Mesendoderm (in vitro differentiated cells): ENCODE measurements at regions not wholly inside any gene's neighbourhood (a gene's known extent, or its start where the extent isn't known, plus 50 kb on each side); places are given as distances from the start of the nearest gene placed in this dataset.

Experiments used
- DNase-seq: peaks from one replicate; pipeline ENCODE4 v3.0.0; 2013
- H2AK5ac ChIP-seq: 2 replicates; pipeline ENCODE4 v1.6.1; 2013; ENCODE audit warnings: low read length, inconsistent platforms
- H2BK120ac ChIP-seq: 2 replicates; pipeline ENCODE4 v1.6.1; 2013; ENCODE audit warnings: low read depth, mild to moderate bottlenecking, low read length, moderate library complexity, mixed read lengths
- H2BK15ac ChIP-seq: replicated peaks from 2 replicates; pipeline ENCODE4 v1.6.1; 2013; ENCODE audit warnings: low read depth, mild to moderate bottlenecking, moderate library complexity
- H2BK5ac ChIP-seq: 2 replicates; pipeline ENCODE4 v1.6.1; 2013; ENCODE audit warnings: low read length, inconsistent platforms
- H3K18ac ChIP-seq: 2 replicates; pipeline ENCODE4 v1.6.1; 2013; ENCODE audit warnings: mild to moderate bottlenecking, low read length, mixed read lengths
- H3K23ac ChIP-seq: one replicate; pipeline ENCODE4 v1.6.1; 2013; ENCODE audit warnings: low read length
- H3K27ac ChIP-seq: 2 replicates; pipeline ENCODE4 v1.5.1; 2013; ENCODE audit warnings: low read depth, mild to moderate bottlenecking, inconsistent platforms, low read length, moderate library complexity
- H3K27me3 ChIP-seq: 2 replicates; pipeline ENCODE4 v1.6.1; 2013; ENCODE audit warnings: low read length, control low read depth, mild to moderate bottlenecking, inconsistent platforms; ENCODE audit not compliant: insufficient read depth, poor library complexity
- H3K36me3 ChIP-seq: 2 replicates; pipeline ENCODE4 v1.6.1; 2013; ENCODE audit warnings: low read length, inconsistent platforms; ENCODE audit not compliant: control insufficient read depth, insufficient read depth
- H3K4ac ChIP-seq: one replicate; pipeline ENCODE4 v1.6.1; 2013; ENCODE audit warnings: low read depth, mild to moderate bottlenecking, low read length, moderate library complexity
- H3K4me1 ChIP-seq: 2 replicates; pipeline ENCODE4 v1.6.1; 2013; ENCODE audit warnings: low read depth, low read length, inconsistent platforms; ENCODE audit not compliant: control insufficient read depth
- H3K4me2 ChIP-seq: 2 replicates; pipeline ENCODE4 v1.6.1; 2013; ENCODE audit warnings: low read length
- H3K4me3 ChIP-seq: 2 replicates; pipeline ENCODE4 v1.5.1; 2013; ENCODE audit warnings: mild to moderate bottlenecking, low read length
- H3K56ac ChIP-seq: one replicate; pipeline ENCODE4 v1.6.1; 2013; ENCODE audit warnings: low read length
- H3K79me1 ChIP-seq: 2 replicates; pipeline ENCODE4 v1.6.1; 2013; ENCODE audit warnings: low read length, inconsistent platforms
- H3K79me2 ChIP-seq: 2 replicates; pipeline ENCODE4 v1.6.1; 2013; ENCODE audit warnings: mild to moderate bottlenecking, low read length; ENCODE audit not compliant: control insufficient read depth, insufficient read depth
- H3K9ac ChIP-seq: 2 replicates; pipeline ENCODE4 v1.6.1; 2013; ENCODE audit warnings: low read length, inconsistent platforms
- H4K5ac ChIP-seq: one replicate; pipeline ENCODE4 v1.6.1; 2013; ENCODE audit warnings: low read length
- H4K8ac ChIP-seq: one replicate; pipeline ENCODE4 v1.6.1; 2013; ENCODE audit warnings: low read depth, mild to moderate bottlenecking, control low read depth, low read length, moderate library complexity
- WGBS: extraction: QIAGEN DNeasy Blood & Tissue Kit; methylation state at CpG from one replicate; pipeline ENCODE4 v1.1.7; 2013; ENCODE audit warnings: low lambda C conversion rate, missing lambda C conversion rate; ENCODE audit not compliant: insufficient coverage; ENCODE audit errors: extremely low coverage; 5-methylcytosine and 5-hydroxymethylcytosine counted together

DNA sequence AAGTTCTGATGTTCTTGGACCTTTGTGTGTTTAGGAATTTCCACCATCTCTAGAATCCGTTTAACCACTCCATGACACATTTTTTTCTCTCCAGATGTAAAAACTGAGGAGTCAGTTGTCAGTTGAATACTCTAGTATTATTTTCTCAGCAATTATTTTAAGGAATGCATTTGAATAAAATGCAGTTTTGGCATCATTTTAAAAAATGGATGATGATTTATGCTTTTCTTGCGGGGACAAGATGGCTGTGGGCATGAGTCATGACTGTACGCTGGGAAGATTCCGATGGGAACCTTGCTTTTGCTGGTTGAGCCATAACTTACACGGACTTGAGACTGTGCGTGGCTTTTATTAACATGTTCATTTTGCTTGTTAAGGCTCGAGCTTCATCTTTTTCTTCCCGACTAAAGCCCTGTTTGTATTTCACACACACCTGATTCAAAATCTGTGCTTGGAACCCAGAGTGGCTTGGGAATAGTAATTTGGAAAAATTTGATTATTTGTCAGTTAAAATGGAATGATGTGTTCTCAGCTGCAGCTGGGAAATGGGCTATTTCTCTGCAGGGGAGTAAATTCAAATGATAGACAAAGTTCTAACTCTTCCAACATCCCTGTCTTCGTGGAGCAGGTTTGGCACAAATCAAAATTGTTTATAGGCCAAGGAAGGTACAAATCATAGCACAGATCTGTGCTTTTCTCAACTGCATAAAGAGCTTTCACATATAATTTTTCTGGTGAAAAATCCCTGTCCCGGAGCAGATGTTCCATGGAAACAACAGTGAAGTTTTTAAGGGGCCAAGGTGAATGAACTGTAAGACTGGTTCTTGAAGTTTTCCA lies 470.5 kb upstream of the JAG1 start:
- Histone ChIP-seq H2BK15ac (no peak overlapping the region), H2BK5ac (no peak overlapping the region), H3K27ac (no peak overlapping the region), H4K5ac (no peak overlapping the region), H3K23ac (no peak overlapping the region), H3K4ac (no peak overlapping the region), H2AK5ac (no peak overlapping the region), H3K4me2 (no peak overlapping the region), H3K4me3 (no peak overlapping the region), H3K18ac (no peak overlapping the region), H3K79me2 (no peaks in the 10 kb centered on the region), H3K27me3 (no peaks in the 10 kb centered on the region), H3K36me3 (no peaks in the 10 kb centered on the region), H4K8ac (no peak overlapping the region), H3K79me1 (no peaks in the 10 kb centered on the region), H3K9ac (no peak overlapping the region), H3K56ac (no peak overlapping the region), H3K4me1 (peaks cover 7% of the 10 kb centered on the region), H2BK120ac (no peak overlapping the region)
- DNase-seq: no peak
- no CpG with 5 or more reads among the region's 10 CpGs for WGBS

DNA sequence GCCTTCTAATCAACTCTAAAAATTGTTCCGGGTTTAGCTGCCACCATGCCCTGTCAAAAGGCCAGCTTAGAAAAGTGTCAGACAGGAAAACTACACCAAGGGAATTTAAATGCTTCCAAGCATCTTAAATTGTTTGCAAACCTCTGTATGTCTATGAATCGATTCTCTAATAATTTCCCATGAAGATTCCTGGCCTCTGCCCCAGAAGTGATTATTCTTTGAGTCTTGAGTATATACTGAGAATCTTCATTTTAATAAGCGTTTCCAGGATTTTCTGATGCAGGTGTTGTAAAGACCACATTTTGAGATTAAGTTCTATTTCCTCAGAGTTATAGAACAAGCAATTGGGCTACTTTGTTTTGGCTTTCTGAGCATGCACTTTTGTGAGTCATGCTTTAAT lies 471.8 kb upstream of the JAG1 start:
- no peaks in the 10 kb centered on the region for H3K79me1 ChIP-seq
- H2BK5ac ChIP-seq: no peak overlapping the region
- no peaks in the 10 kb centered on the region for H3K27me3 ChIP-seq
- no peaks in the 10 kb centered on the region for H3K79me2 ChIP-seq
- H3K27ac ChIP-seq: no peak overlapping the region
- no peak overlapping the region for H4K5ac ChIP-seq
- no peak overlapping the region for H3K56ac ChIP-seq
- no peak overlapping the region for H2AK5ac ChIP-seq
- no peak for DNase-seq
- H3K36me3 ChIP-seq: no peaks in the 10 kb centered on the region
- WGBS: no CpG with 5 or more reads among the region's 3 CpGs
- no peak overlapping the region for H3K4me3 ChIP-seq
- no peak overlapping the region for H4K8ac ChIP-seq
- H2BK120ac ChIP-seq: no peak overlapping the region
- H3K4me2 ChIP-seq: no peak overlapping the region
- no peak overlapping the region for H3K4ac ChIP-seq
- H2BK15ac ChIP-seq: no peak overlapping the region
- H3K9ac ChIP-seq: no peak overlapping the region
- H3K23ac ChIP-seq: no peak overlapping the region
- peak overlapping the region; percentile 18 for H3K18ac ChIP-seq
- H3K4me1 ChIP-seq: peaks cover 7% of the 10 kb centered on the region

DNA sequence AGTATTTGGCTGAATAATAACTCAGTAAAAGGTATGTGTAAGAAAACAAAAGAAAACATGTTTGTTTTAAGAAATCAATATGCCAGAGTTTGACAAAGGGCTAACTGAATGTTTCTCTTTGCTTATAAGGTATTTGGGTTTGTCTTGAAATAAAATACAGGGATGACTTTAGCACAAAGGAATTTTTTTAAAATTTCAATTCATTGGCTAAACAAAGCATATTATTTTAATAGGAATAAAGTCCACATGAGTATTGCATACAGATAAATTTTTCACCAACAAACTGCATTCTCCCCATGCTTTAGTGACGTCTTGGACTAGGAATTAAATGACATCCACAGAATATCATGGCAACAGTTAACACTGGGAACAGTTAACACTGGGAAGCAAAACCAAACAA lies 480.0 kb upstream of the JAG1 start:
- no CpG with 5 or more reads among the region's 1 CpG for WGBS
- no peak overlapping the region for H2BK120ac ChIP-seq

DNA sequence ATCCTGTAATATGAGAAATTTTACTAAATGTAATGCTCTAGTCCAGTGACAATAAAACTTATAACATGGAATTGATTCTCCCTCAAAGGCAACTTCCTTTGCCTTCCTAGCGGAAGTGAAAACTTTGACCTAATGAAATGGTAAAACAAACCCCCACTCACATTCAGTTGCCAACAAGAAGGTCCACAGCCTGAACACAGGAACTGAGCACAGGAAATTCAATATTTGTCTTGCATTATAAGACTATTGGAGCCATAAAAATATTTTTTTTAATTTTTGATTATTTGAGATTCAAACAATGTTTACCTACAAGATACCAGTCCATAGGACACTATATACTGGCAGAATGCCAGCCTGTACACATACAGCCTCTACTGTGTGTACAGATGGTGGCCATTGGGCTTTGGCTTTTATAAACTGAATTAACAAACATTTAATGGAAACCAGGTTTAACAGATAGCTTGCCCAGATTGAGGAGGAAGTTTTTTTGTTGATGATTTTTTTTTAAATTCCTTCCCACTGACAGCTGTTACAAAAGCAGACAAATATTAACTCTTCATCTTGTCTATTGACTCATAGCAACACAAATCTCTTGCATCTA lies 481.5 kb upstream of the JAG1 start:
- Histone ChIP-seq H3K36me3 (no peaks in the 10 kb centered on the region), H2BK15ac (no peak overlapping the region), H3K23ac (no peak overlapping the region), H3K18ac (no peak overlapping the region), H3K4me1 (no peaks in the 10 kb centered on the region), H3K4ac (no peak overlapping the region), H3K56ac (no peak overlapping the region), H4K8ac (no peak overlapping the region), H2AK5ac (no peak overlapping the region), H2BK5ac (no peak overlapping the region), H3K27ac (no peak overlapping the region), H3K9ac (no peak overlapping the region), H3K4me2 (no peak overlapping the region), H3K79me1 (no peaks in the 10 kb centered on the region), H2BK120ac (no peak overlapping the region), H3K4me3 (no peak overlapping the region), H3K79me2 (no peaks in the 10 kb centered on the region), H3K27me3 (no peaks in the 10 kb centered on the region), H4K5ac (no peak overlapping the region)
- no peak for DNase-seq
- WGBS: no CpG with 5 or more reads among the region's 1 CpG

More for the DNA sequence above, 480.0 kb upstream of the JAG1 start:
- H2BK5ac ChIP-seq: no peak overlapping the region
- no peak overlapping the region for H4K5ac ChIP-seq
- H3K9ac ChIP-seq: no peak overlapping the region
- H3K36me3 ChIP-seq: no peaks in the 10 kb centered on the region
- no peak overlapping the region for H3K4me2 ChIP-seq
- no peaks in the 10 kb centered on the region for H3K27me3 ChIP-seq
- H3K18ac ChIP-seq: no peak overlapping the region
- H2AK5ac ChIP-seq: no peak overlapping the region
- H3K79me1 ChIP-seq: no peaks in the 10 kb centered on the region
- H2BK15ac ChIP-seq: no peak overlapping the region
- H4K8ac ChIP-seq: no peak overlapping the region
- H3K4me3 ChIP-seq: no peak overlapping the region
- no peaks in the 10 kb centered on the region for H3K79me2 ChIP-seq
- H3K4ac ChIP-seq: no peak overlapping the region
- no peak overlapping the region for H3K27ac ChIP-seq
- DNase-seq: no peak
- no peak overlapping the region for H3K23ac ChIP-seq
- no peak overlapping the region for H3K56ac ChIP-seq
- H3K4me1 ChIP-seq: no peaks in the 10 kb centered on the region

DNA sequence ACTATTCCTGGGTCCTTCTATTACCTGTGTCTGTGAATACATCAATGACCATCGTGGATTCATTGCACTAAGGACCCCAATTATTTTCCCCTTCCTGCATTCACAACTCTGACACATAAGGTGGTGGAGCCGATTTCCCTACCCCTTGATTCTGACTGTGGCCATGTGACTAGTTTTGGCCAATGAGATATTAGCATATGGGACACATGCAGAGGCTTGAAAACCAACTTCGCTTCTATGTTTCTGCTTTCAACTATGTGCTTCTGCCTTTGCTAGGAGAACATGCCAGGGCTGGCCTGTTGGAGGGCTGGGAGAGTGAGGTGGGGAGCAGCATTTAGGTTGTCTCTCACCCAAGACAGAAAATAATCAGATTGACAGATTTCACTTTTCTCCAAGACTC lies 483.1 kb upstream of the JAG1 start:
- no peak overlapping the region for H3K4ac ChIP-seq
- no peak overlapping the region for H3K4me3 ChIP-seq
- H2BK5ac ChIP-seq: no peak overlapping the region
- no peak overlapping the region for H3K9ac ChIP-seq
- no peaks in the 10 kb centered on the region for H3K79me2 ChIP-seq
- no peak overlapping the region for H4K8ac ChIP-seq
- no peak overlapping the region for H2BK15ac ChIP-seq
- no peak overlapping the region for H3K18ac ChIP-seq
- no peak overlapping the region for H2AK5ac ChIP-seq
- H4K5ac ChIP-seq: no peak overlapping the region
- WGBS: no CpG with 5 or more reads among the region's 3 CpGs
- no peaks in the 10 kb centered on the region for H3K36me3 ChIP-seq
- H3K27ac ChIP-seq: no peak overlapping the region
- no peaks in the 10 kb centered on the region for H3K27me3 ChIP-seq
- H3K79me1 ChIP-seq: no peaks in the 10 kb centered on the region
- H2BK120ac ChIP-seq: no peak overlapping the region
- no peak overlapping the region for H3K56ac ChIP-seq
- H3K4me1 ChIP-seq: no peaks in the 10 kb centered on the region
- no peak overlapping the region for H3K23ac ChIP-seq
- DNase-seq: no peak
- H3K4me2 ChIP-seq: no peak overlapping the region
